Ovary (tissue), 7 donors: ENCODE measurements at regions not wholly inside any gene's neighbourhood (a gene's known extent, or its start where the extent isn't known, plus 50 kb on each side); places are given as distances from the start of the nearest gene placed in this dataset.

Source experiments
- DNase-seq, 5 donors: peaks; one replicate each; pipeline ENCODE4 v3.0.0-alpha.2; 2019 to 2020
- H3K27ac ChIP-seq, 2 donors: fragments of 200-600 bp; one replicate each; pipeline versions ENCODE4 v1.5.1 to v1.8.0; 2019 to 2022
- H3K27me3 ChIP-seq: fragments of 200-600 bp; one replicate; pipeline ENCODE4 v1.8.0; 2022
- H3K36me3 ChIP-seq: fragments of 200-600 bp; sonication (generic); one replicate; pipeline ENCODE4 v1.5.1; 2019
- H3K4me1 ChIP-seq: one replicate; pipeline ENCODE4 v1.8.1; 2013; ENCODE audit warnings: mild to moderate bottlenecking, moderate library complexity; ENCODE audit not compliant: insufficient read depth
- H3K4me3 ChIP-seq: fragments of 200-600 bp; sonication (generic); one replicate; pipeline ENCODE4 v1.5.1; 2017
- H3K9me3 ChIP-seq, 2 donors: fragments of 200-600 bp in 1 of 2; sonication (generic) in 1 of 2; one replicate each; pipeline versions ENCODE4 v1.5.1 to v1.8.1; 2013 to 2019; ENCODE audit warnings: mild to moderate bottlenecking in 1 of 2, moderate library complexity in 1 of 2
- CTCF ChIP-seq, 3 donors: fragments of 450-650 bp in 2 of 3; fragments of 200-600 bp in 1 of 3; IDR thresholded peaks; one replicate each; pipeline versions ENCODE4 v1.5.1 to v1.8.0; 2016 to 2022; ENCODE audit warnings: antibody characterized with exemption in 3 of 3, mild to moderate bottlenecking in 1 of 3
- EP300 ChIP-seq: sonication (generic); formaldehyde crosslinking; IDR thresholded peaks from one replicate; pipeline ENCODE4 v1.6.1; 2017; ENCODE audit warnings: antibody characterized with exemption
- POLR2A ChIP-seq: fragments of 450-650 bp; IDR thresholded peaks from one replicate; pipeline ENCODE4 v1.6.1; 2017; ENCODE audit warnings: antibody characterized with exemption, mild to moderate bottlenecking, moderate library complexity
- WGBS, 3 donors: extraction: QIAGEN DNeasy Blood & Tissue Kit in 1 of 3; methylation state at CpG; one replicate each; pipeline versions ENCODE4 v1.1.5 to v1.1.7; 2013 to 2017; 5-methylcytosine and 5-hydroxymethylcytosine counted together
- intact Hi-C, 4 donors: fragments of 100-400 bp; cut with DNase I; formaldehyde crosslinking; loops; one replicate each; pipeline versions ENCODE4 v1.11.0 to v1.15.1; 2022 to 2023
- donor health status: DM: no; HTN: no; CAD: no; lungs with moderate emphysema.
- donor health status: DM: no; HTN: no; CAD: no.
- donor health status: Bipolar disorder and iron deficiency.
- donor health status: DM: no; HTN: no; CAD: no.
- donor health status: DM: yes; HTN: yes; CAD: no.

GRCh38 chr12:19856389-19856788, 417.1 kb downstream of the AEBP2 start:
- DNase-seq = no peak
- Histone ChIP-seq H3K9me3 (no peaks in the 10 kb centered on the region), H3K4me3 (no peak overlapping the region), H3K27me3 (no peaks in the 10 kb centered on the region), H3K4me1 (no peaks in the 10 kb centered on the region), H3K27ac (peak overlapping the region in 1 of 2 donors; percentile 44), H3K36me3 (no peaks in the 10 kb centered on the region)
- no peak for TF ChIP-seq CTCF (IDR thresholded peaks at IDR 0.05)
- no peak for TF ChIP-seq EP300
- no peak for TF ChIP-seq POLR2A
- WGBS, 3 donors = 22 to 31% (median 26%) methylated on average over 5 of the region's 5 CpGs
- intact Hi-C loops = no loop called here

GRCh38 chr12:19857204-19857603, 417.9 kb downstream of the AEBP2 start:
- Histone ChIP-seq H3K4me1 (no peaks in the 10 kb centered on the region), H3K27ac (no peak overlapping the region), H3K4me3 (no peak overlapping the region), H3K9me3 (no peaks in the 10 kb centered on the region), H3K36me3 (no peaks in the 10 kb centered on the region), H3K27me3 (no peaks in the 10 kb centered on the region)
- intact Hi-C loops = no loop called here
- DNase-seq = no peak
- WGBS, 3 donors = 93 to 97% (median 96%) methylated on average over 5 of the region's 5 CpGs
- no peak for TF ChIP-seq EP300
- no peak for TF ChIP-seq CTCF (IDR thresholded peaks at IDR 0.05)
- TF ChIP-seq POLR2A = no peak

GRCh38 chr12:19867151-19867550, 427.9 kb downstream of the AEBP2 start:
- H3K4me3 ChIP-seq = no peak overlapping the region
- intact Hi-C loops = no loop called here
- no peaks in the 10 kb centered on the region for H3K27me3 ChIP-seq
- WGBS, 3 donors = 88 to 90% (median 90%) methylated on average over 1 of the region's 1 CpG
- DNase-seq = no peak
- no peaks in the 10 kb centered on the region for H3K4me1 ChIP-seq
- H3K27ac ChIP-seq = no peak overlapping the region
- H3K36me3 ChIP-seq = no peaks in the 10 kb centered on the region
- H3K9me3 ChIP-seq = no peaks in the 10 kb centered on the region
- no peak for TF ChIP-seq EP300
- TF ChIP-seq CTCF (IDR thresholded peaks at IDR 0.05) = no peak
- no peak for TF ChIP-seq POLR2A

GRCh38 chr12:19867970-19868369, 428.7 kb downstream of the AEBP2 start:
- H3K4me1 ChIP-seq = no peaks in the 10 kb centered on the region
- no peaks in the 10 kb centered on the region for H3K27me3 ChIP-seq
- no peaks in the 10 kb centered on the region for H3K9me3 ChIP-seq
- intact Hi-C loops = no loop called here
- DNase-seq = no peak
- no peaks in the 10 kb centered on the region for H3K36me3 ChIP-seq
- TF ChIP-seq CTCF (IDR thresholded peaks at IDR 0.05) (no peak), POLR2A (no peak), EP300 (no peak)
- no peak overlapping the region for H3K27ac ChIP-seq
- no peak overlapping the region for H3K4me3 ChIP-seq
- WGBS, 3 donors = 31 to 56% (median 55%) methylated on average over 2 of the region's 2 CpGs

GRCh38 chr12:19869413-19869812, 430.1 kb downstream of the AEBP2 start:
- Histone ChIP-seq H3K4me1 (no peaks in the 10 kb centered on the region), H3K36me3 (no peaks in the 10 kb centered on the region), H3K9me3 (no peaks in the 10 kb centered on the region), H3K27ac (no peak overlapping the region), H3K27me3 (no peaks in the 10 kb centered on the region), H3K4me3 (no peak overlapping the region)
- intact Hi-C loops = no loop called here
- TF ChIP-seq POLR2A (no peak), CTCF (IDR thresholded peaks at IDR 0.05) (no peak), EP300 (no peak)
- DNase-seq = no peak
- WGBS, 3 donors = 77 to 91% (median 84%) methylated on average over 5 of the region's 5 CpGs
